Daoy (cell line): ENCODE measurements at regions not wholly inside any gene's neighbourhood (a gene's known extent, or its start where the extent isn't known, plus 50 kb on each side); places are given as distances from the start of the nearest gene placed in this dataset.
"Not testable (repeated sequence)": the region's sequence is repeated elsewhere in the genome, so short reads cannot be mapped to it uniquely, and the experiment has no call there.

Experiments used
- DNase-seq: peaks from one replicate; pipeline ENCODE4 v3.0.0-alpha.2; 2015; ENCODE audit warnings: low read depth

- DNase-seq = no peak
Observed at GRCh38 chr14:30260833-30261607, 297.9 kb upstream of the G2E3 start.

GRCh38 chr14:30264161-30264560 is 294.8 kb upstream of the G2E3 start:
- no peak for DNase-seq

- no peak for DNase-seq
Observed at GRCh38 chr14:30266290-30266689, 292.7 kb upstream of the G2E3 start.

- DNase-seq = peak; percentile 11
Observed at GRCh38 chr14:30267141-30267540, 291.8 kb upstream of the G2E3 start.

- DNase-seq = peak; percentile 90
Observed at GRCh38 chr14:30270200-30271161, 288.5 kb upstream of the G2E3 start.

DNA sequence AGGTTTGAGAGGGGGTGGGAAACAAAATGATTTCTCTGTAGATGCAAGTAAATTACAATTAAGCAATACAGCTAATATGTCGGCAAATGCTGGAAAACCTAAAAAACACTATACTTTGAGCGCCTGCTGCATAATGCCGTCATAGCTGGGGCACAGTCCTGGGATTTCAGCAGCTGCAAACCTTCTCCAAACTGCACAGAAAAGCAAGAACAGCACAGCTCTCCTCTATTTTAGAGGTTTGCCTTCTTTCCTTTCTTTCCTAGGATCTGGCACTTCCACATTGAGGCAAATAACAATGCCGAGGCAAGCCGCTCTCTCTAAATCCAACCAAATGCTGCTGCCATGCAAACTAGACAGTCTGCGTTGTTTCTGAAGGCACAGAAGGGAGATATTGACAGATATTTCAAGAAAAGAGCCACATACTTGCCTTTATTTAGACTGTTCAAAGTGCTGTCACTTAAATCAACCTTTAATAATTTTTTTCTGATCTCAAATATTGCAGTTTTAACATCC is 287.1 kb upstream of the G2E3 start:
- DNase-seq = no peak

- DNase-seq = no peak
Observed at GRCh38 chr14:30272848-30273832, 285.8 kb upstream of the G2E3 start.

GRCh38 chr14:30275604-30276003 is 283.4 kb upstream of the G2E3 start:
- DNase-seq = no peak

DNA sequence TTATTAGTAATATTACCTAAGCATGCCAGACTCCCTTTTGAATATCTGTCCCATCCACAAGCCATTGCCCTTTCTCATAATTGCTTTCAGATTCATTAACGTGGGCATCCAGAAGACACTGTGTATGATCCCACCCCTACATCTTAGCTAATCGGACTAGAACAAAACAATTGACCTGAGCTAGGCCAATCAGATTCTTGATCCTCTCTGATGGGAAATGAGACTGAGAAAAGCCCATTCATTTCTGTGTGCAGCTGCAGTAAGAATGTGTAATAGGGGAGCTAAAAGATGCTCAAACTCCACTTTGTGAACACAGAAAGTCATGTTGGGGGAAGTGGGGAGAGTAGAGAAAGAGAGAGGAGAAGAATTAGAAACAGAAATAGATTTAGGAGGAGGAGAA is 281.7 kb upstream of the G2E3 start:
- no peak for DNase-seq

- DNase-seq = not testable (repeated sequence)
Observed at GRCh38 chr14:30278856-30279255, 280.1 kb upstream of the G2E3 start.

DNA sequence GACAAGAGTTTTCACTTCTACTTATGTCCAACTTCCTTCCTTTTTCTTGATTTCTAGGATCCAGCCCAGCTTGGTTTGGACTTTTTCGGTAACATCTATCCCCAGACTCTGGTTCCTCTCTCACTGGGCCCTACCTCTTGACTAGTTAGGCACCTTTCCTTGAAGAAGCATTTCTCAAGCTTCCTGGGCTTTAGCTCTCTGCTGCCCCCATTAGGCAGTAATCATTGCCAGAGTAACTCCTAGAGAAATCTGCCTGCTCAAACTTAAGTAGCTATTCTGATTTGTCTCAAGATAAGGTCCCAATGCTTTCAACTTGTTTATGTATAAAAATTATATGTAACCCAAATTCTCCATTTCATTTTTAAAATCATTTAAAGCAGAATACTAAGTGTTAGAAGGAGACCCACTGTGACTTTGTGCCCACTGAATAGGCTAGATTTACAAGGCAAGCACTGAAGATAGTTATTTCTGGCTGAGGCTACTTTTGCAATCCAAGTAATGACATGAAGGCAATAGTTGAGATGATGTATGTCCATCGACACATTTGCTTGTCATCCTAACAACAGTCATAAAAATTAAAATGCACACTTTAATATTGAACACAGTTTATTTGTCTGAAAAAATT is 275.0 kb upstream of the G2E3 start:
- DNase-seq = peak; percentile 54

DNA sequence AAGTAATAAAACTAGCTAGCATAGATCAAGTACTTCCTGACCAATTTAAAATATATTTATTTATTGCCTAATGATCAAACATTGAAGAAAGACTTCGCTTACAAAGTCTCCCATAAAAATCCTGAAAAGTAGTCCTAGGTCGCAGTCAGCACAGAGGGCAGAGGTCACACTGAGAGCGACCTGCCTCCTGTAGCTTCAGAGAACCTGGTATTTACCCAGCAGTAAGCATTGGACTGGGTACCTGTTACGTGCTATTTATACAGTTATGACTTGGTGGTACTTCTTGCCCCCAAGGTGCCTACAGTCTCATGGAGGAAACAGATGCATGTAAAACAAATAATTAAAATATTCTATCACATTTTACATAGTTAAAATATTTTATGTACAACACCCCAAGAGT is 274.1 kb upstream of the G2E3 start:
- DNase-seq = no peak

DNA sequence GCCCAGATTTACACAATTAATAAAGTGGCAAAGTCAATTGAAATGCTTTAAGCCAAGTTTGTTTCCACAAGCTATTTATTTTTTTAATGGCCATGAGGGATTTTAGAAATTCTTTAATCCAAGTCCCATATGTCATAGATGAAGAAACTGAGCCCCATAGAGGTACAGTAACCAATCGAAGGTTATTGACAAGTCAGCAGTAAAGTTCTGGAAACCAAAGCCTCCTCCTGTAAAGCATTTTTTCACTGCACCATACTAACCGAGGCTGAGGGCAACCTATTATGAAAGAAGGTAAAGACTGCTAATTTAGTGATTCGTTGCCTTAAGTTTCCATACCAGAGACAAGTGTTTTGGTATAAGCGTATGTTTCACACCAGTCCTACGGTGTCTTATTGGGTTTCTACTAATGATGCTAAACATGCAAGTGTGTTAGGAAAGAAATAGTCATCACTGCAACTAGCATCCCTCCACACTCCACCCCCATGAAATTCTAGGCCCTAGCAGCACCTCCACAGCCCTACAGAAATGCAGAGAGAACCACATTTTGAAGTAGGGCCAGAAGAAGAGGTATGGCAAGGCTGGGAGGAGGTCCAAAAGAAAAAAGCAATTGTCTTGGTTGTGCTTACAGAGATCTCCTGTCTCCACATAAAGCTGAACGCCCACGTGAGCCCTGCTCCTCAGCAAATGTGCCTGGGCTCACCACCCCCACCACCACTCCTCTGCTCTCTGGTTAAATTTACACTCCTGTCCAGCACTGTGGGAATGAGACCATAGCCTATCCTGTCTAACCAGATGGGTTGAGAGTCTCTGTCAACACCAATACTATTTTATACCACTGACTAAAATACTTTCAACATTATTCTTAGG is 271.1 kb upstream of the G2E3 start:
- no peak for DNase-seq

DNA sequence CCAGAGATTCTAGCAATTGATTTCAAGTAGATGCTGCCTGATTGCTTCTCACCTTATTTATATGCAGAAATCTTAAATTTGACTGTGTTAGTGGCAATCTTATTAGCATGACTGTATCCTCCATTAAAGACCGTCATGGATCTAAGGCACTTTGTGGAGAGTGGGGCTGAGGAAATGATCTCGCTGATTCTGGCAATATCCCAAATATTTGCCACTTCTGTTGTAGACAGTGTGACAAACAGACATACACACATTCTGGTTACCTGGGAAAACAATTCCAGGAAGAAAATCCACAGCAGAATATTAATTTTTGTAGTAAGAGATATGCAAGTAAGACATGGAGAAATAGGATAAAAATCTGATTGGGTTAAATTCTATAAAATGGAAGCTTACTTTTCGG is 269.0 kb upstream of the G2E3 start:
- no peak for DNase-seq

DNA sequence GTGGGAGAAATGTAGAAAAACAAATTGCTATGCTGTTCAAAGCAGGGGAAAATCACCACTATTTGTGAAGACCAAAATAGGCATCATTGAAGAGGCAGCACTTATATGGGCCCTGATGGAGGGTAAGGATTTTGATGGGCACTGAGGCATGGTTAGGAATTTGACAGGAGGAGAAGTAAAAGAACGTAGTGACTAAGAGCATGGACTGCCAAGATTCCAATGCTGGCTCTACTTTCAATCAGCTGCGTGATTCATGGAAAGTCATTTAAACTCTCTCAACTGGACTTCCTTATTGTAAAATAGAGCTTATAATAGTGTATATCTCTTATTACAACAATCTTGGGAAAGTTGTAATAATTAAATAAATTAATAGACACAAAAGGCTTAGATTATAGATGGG is 267.7 kb upstream of the G2E3 start:
- peak; percentile 63 for DNase-seq

DNA sequence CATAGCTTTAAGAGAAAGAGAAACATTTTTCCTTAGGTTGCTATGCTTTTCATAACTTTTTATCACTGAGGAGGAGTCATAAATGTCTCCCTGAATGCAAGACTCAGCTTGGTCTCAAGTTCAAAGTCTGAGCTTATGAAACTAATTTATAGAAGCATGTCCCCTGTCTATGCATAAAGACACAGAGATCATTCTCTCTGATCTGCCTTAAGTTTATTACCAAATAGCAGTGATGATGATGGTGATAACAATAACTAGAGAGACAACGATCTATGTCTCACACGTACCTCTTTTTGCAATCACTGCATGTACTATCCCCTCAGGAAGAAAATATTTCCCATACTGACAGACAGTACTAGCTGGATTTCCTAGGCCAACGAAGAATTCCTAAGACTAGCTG is 266.4 kb upstream of the G2E3 start:
- no peak for DNase-seq

DNA sequence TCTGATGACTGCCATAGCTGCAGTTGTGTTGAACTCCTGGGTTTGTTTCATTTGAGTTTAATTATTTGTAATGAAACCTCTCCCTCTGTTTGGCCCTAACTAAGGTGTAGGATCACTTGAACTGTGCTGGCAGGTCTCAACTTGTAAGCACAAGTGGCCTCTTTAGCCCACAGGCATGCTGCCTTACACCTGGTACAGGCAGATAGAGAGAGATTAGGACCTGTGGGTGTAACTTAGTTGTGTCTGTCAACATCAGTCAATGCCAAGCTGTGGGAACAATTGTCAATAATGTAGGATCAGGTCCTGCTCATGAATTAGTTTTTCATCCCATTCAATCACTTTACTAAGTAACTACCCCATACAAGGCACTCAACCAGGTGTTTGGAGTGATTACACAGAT is 263.0 kb upstream of the G2E3 start:
- DNase-seq = no peak

DNA sequence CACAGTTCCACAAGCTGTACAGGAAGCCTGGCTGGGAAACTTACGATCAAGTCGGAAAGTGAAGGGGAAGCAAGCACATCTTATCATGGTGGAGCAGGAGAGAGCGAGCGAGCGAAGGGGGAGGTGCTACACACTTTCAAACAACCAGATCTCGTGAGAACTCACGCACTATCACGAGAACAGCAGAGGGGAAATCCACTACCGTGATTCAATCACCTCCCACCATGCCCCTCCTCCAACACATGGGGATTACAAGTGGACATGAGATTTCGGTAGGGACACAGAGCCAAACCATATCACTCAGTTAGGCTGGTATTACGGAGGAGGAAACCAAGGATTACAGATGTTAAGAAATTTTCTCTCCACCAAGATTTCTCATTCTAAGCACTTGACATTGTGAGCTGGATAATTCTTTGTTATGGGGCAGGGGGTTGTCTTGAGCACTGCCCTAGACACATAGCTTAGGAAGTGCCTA is 262.0 kb upstream of the G2E3 start:
- DNase-seq = peak; percentile 77

GRCh38 chr14:30297876-30298795 is 260.8 kb upstream of the G2E3 start:
- DNase-seq = no peak
